Aorta (tissue), 5 donors: ENCODE measurements at regions not wholly inside any gene's neighbourhood (a gene's known extent, or its start where the extent isn't known, plus 50 kb on each side); places are given as distances from the start of the nearest gene placed in this dataset.
A peak's percentile ranks its signal among the peaks of the same experiment; 100 is the strongest.

ENCODE experiments used
- ATAC-seq: fragments of 200-7000 bp; cut with Tn5 transposase; one replicate; pipeline ENCODE4 v1.9.1; 2022; ENCODE audit warnings: moderate library complexity; ENCODE audit not compliant: low FRiP score
- DNase-seq, 2 donors: peaks; one replicate each; pipeline ENCODE4 v3.0.0-alpha.2; 2020
- H3K27ac ChIP-seq, 2 donors: one replicate each; pipeline ENCODE4 v1.5.1; 2013; ENCODE audit warnings: low read length in 2 of 2, mild to moderate bottlenecking in 2 of 2, moderate library complexity in 2 of 2, control low read depth in 1 of 2, inconsistent platforms in 1 of 2, low read depth in 1 of 2
- H3K27me3 ChIP-seq, 2 donors: one replicate each; pipeline ENCODE4 v1.6.1; 2013; ENCODE audit warnings: control low read depth in 1 of 2, low read length in 1 of 2, mild to moderate bottlenecking in 1 of 2, moderate library complexity in 1 of 2; ENCODE audit not compliant: insufficient read depth in 2 of 2, control insufficient read depth in 1 of 2
- H3K36me3 ChIP-seq, 2 donors: one replicate each; pipeline ENCODE4 v1.6.1; 2013; ENCODE audit warnings: control low read depth in 1 of 2, low read length in 1 of 2, mild to moderate bottlenecking in 1 of 2; ENCODE audit not compliant: insufficient read depth in 2 of 2, control insufficient read depth in 1 of 2
- H3K4me1 ChIP-seq, 2 donors: one replicate each; pipeline ENCODE4 v1.6.1; 2013; ENCODE audit warnings: low read length in 2 of 2, control low read depth in 1 of 2, mild to moderate bottlenecking in 1 of 2, moderate library complexity in 1 of 2; ENCODE audit not compliant: insufficient read depth in 2 of 2, control insufficient read depth in 1 of 2
- H3K4me3 ChIP-seq, 2 donors: one replicate each; pipeline ENCODE4 v1.5.1; 2013; ENCODE audit warnings: low read length in 2 of 2, control low read depth in 1 of 2, mild to moderate bottlenecking in 1 of 2
- H3K9me3 ChIP-seq: one replicate; pipeline ENCODE4 v1.6.1; 2013; ENCODE audit warnings: mild to moderate bottlenecking, low read length; ENCODE audit not compliant: control insufficient read depth
- WGBS, 2 donors: extraction: QIAGEN DNeasy Blood & Tissue Kit; methylation state at CpG; one replicate each; pipeline ENCODE4 v1.1.7; 2013; 5-methylcytosine and 5-hydroxymethylcytosine counted together
- intact Hi-C, 2 donors: fragments of 100-400 bp; cut with DNase I; formaldehyde crosslinking; loops; one replicate each; pipeline versions ENCODE4 v1.14.2 to v1.15.0; 2022
- donor health status: healthy with polysubstance abuse.
- donor health status: Bipolar disorder and iron deficiency.
- donor health status: DM: no; HTN: no; CAD: no.
- donor health status: DM: no; HTN: no; CAD: no.
- donor health status: DM: yes; HTN: yes; CAD: no.

- H3K27me3 ChIP-seq: no peaks in the 10 kb centered on the region
- H3K9me3 ChIP-seq: no peaks in the 10 kb centered on the region
- H3K36me3 ChIP-seq: no peaks in the 10 kb centered on the region
- DNase-seq (no peak), ATAC-seq (no peak)
- WGBS, 2 donors: 52 to 67% methylated on average over 4 of the region's 4 CpGs
- no peak overlapping the region for H3K27ac ChIP-seq
- H3K4me1 ChIP-seq: no peaks in the 10 kb centered on the region
- no peak overlapping the region for H3K4me3 ChIP-seq
- intact Hi-C loops: no loop called here
These were observed 314.2 kb upstream of the SORL1-AS1 start for GRCh38 chr11:121766991-121767390.

GRCh38 chr11:121766166-121766565, 313.4 kb upstream of the SORL1-AS1 start:
- no peak for DNase-seq
- no peaks in the 10 kb centered on the region for H3K9me3 ChIP-seq
- no peaks in the 10 kb centered on the region for H3K4me1 ChIP-seq
- no peaks in the 10 kb centered on the region for H3K27me3 ChIP-seq
- 94% methylated on average over 16 of the region's 16 CpGs for WGBS, 2 donors
- no peak for ATAC-seq
- H3K36me3 ChIP-seq: no peaks in the 10 kb centered on the region
- no peak overlapping the region for H3K4me3 ChIP-seq
- H3K27ac ChIP-seq: no peak overlapping the region
- intact Hi-C loops: no loop called here

GRCh38 chr11:121763526-121763925, 310.8 kb upstream of the SORL1-AS1 start:
- Histone ChIP-seq H3K4me1 (no peaks in the 10 kb centered on the region), H3K27ac (no peak overlapping the region), H3K36me3 (no peaks in the 10 kb centered on the region), H3K9me3 (no peaks in the 10 kb centered on the region), H3K4me3 (no peak overlapping the region), H3K27me3 (no peaks in the 10 kb centered on the region)
- ATAC-seq (no peak), DNase-seq (no peak)
- 88 to 92% methylated on average over 3 of the region's 3 CpGs for WGBS, 2 donors
- intact Hi-C loops: no loop called here

- no peaks in the 10 kb centered on the region for H3K36me3 ChIP-seq
- WGBS, 2 donors: 9 to 10% methylated on average over 11 of the region's 11 CpGs
- H3K4me1 ChIP-seq: no peaks in the 10 kb centered on the region
- peak; percentile 51 to 80 for DNase-seq
- intact Hi-C loops: no loop called here
- no peaks in the 10 kb centered on the region for H3K9me3 ChIP-seq
- peak; percentile 15 for ATAC-seq
- no peak overlapping the region for H3K27ac ChIP-seq
- no peaks in the 10 kb centered on the region for H3K27me3 ChIP-seq
- H3K4me3 ChIP-seq: no peak overlapping the region
These were observed 310.1 kb upstream of the SORL1-AS1 start for GRCh38 chr11:121762820-121763219.

GRCh38 chr11:121761186-121761585, 308.4 kb upstream of the SORL1-AS1 start:
- 28 to 39% methylated on average over 2 of the region's 2 CpGs for WGBS, 2 donors
- intact Hi-C loops: no loop called here
- H3K27me3 ChIP-seq: no peaks in the 10 kb centered on the region
- H3K4me1 ChIP-seq: peaks cover 0 to 6% of the 10 kb centered on the region in 2 donors
- ATAC-seq (no peak), DNase-seq (no peak)
- no peak overlapping the region for H3K4me3 ChIP-seq
- no peak overlapping the region for H3K27ac ChIP-seq
- no peaks in the 10 kb centered on the region for H3K36me3 ChIP-seq
- no peaks in the 10 kb centered on the region for H3K9me3 ChIP-seq

DNA sequence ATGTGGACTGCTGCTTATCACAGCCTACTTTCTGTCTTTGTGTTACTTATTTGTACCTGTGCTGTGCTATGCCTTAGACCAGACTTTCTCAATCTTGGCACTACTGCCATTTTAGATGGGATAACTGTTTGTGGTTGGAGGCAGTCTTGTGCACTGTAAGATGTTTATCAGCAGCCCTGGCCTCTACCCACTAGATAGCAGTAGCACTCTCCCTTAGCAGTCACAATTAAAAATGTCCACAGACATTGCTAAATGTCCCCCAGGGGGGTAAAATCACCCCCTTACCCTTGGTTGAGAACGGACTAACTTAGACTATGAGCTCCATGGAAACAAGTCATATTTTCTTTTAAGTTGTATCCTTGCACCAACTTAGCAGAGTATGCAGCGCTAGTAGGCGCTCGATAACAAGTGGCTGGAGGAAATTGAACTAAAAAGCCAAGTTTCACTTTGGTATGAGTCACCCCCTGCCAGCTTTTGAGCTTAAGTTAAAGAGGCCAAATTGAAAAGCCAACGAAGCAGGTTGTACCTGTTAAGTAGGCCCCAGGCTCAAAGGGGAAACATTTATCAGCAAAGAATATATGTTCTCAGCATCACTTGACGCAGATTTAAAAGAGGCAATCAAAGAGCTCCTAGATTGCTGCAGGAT, 304.8 kb upstream of the SORL1-AS1 start:
- peak overlapping the region in 1 of 2 donors; percentile 40 for H3K27ac ChIP-seq
- no peaks in the 10 kb centered on the region for H3K9me3 ChIP-seq
- intact Hi-C loops: loop anchor here in 1 of 2 donors (5.0 kb wide), 1 partner anchor 100 kb away; no protein-coding TSS in a partner anchor
- H3K4me1 ChIP-seq: peaks cover 0 to 6% of the 10 kb centered on the region in 2 donors
- 16 to 18% methylated on average over 6 of the region's 6 CpGs for WGBS, 2 donors
- no peaks in the 10 kb centered on the region for H3K27me3 ChIP-seq
- peak in 1 of 2 donors; percentile 54 for DNase-seq
- no peaks in the 10 kb centered on the region for H3K36me3 ChIP-seq
- H3K4me3 ChIP-seq: no peak overlapping the region
- no peak for ATAC-seq

DNA sequence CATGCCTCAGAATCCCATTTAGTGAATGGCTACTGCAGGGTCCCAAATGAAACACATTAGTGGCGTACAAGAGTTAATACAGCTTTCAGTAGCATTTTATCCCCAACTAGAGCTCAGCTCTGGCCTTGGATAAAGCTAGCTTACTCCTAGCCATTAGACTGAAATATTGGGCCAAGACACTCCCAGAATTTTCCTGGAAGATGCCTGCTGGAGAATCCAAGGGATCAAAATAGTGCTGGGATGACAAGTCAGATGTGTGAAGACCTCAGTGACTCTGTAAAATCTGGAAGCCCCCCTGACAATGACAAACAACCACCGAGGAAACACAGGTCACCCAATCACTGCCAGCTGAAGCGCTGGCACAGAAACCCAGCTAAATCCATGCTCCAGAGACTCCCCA, 303.1 kb upstream of the SORL1-AS1 start:
- Histone ChIP-seq H3K27me3 (no peaks in the 10 kb centered on the region), H3K36me3 (no peaks in the 10 kb centered on the region), H3K4me1 (peaks cover 0 to 6% of the 10 kb centered on the region in 2 donors), H3K27ac (no peak overlapping the region), H3K9me3 (no peaks in the 10 kb centered on the region), H3K4me3 (no peak overlapping the region)
- intact Hi-C loops: loop anchor here in 1 of 2 donors (5.0 kb wide), 1 partner anchor 99 kb away; no protein-coding TSS in a partner anchor
- ATAC-seq: peak; percentile 44
- no peak for DNase-seq
- WGBS, 2 donors: 65 to 66% methylated on average over 3 of the region's 3 CpGs

- DNase-seq: no peak
- Histone ChIP-seq H3K9me3 (no peaks in the 10 kb centered on the region), H3K27me3 (no peaks in the 10 kb centered on the region), H3K4me3 (no peak overlapping the region), H3K27ac (no peak overlapping the region), H3K36me3 (no peaks in the 10 kb centered on the region), H3K4me1 (peaks cover 0 to 6% of the 10 kb centered on the region in 2 donors)
- WGBS, 2 donors: 87 to 90% methylated on average over 2 of the region's 2 CpGs
- no peak for ATAC-seq
- intact Hi-C loops: loop anchor here in 1 of 2 donors (5.0 kb wide), 1 partner anchor 98 kb away; no protein-coding TSS in a partner anchor
These were observed 302.4 kb upstream of the SORL1-AS1 start for GRCh38 chr11:121755191-121755590.

- DNase-seq: no peak
- Histone ChIP-seq H3K27me3 (no peaks in the 10 kb centered on the region), H3K9me3 (no peaks in the 10 kb centered on the region), H3K4me3 (no peak overlapping the region), H3K27ac (no peak overlapping the region), H3K36me3 (no peaks in the 10 kb centered on the region), H3K4me1 (peaks cover 2 to 6% of the 10 kb centered on the region in 2 donors)
- ATAC-seq: peak; percentile 44
- intact Hi-C loops: no loop called here
- 35 to 38% methylated on average over 2 of the region's 2 CpGs for WGBS, 2 donors
These were observed 301.8 kb upstream of the SORL1-AS1 start for GRCh38 chr11:121754598-121754997.
